H1 (cell line): ENCODE measurements at regions not wholly inside any gene's neighbourhood (a gene's known extent, or its start where the extent isn't known, plus 50 kb on each side); places are given as distances from the start of the nearest gene placed in this dataset.

Source experiments
- CTCF ChIA-PET: fragments of 300-600 bp; sonication (Branson Sonifier 250); formaldehyde crosslinking; loops from one replicate; lab custom pipeline; 2021; ENCODE audit not compliant: partially characterized antibody; lab: Charles Lee
- POLR2A ChIA-PET: fragments of 300-600 bp; sonication (Branson Sonifier 250); formaldehyde crosslinking; loops from one replicate; lab custom pipeline; 2021; ENCODE audit warnings: inconsistent platforms; ENCODE audit not compliant: partially characterized antibody; lab: Charles Lee
- DNase-seq, 2 experiments: peaks; one replicate each; pipeline versions ENCODE4 v3.0.0 to v3.0.0-alpha.2; 2010 to 2022; ENCODE audit warnings: low spot score in 2 of 2, low read depth in 1 of 2, mixed read lengths in 1 of 2
- FAIRE-seq: peaks from 2 replicates; lab custom pipeline; 2011; peaks lifted over from hg19 to GRCh38; lab: Jason Lieb, UNC
- H2AFZ ChIP-seq: 2 replicates; pipeline ENCODE4 v1.8.1; 2012; ENCODE audit warnings: low read length, inconsistent platforms
- H2AK5ac ChIP-seq: 2 replicates; pipeline ENCODE4 v1.6.1; 2013; ENCODE audit warnings: low read depth, low read length
- H2BK120ac ChIP-seq: replicated peaks from 2 replicates; pipeline ENCODE3; 2013; ENCODE audit warnings: low read depth, low read length, inconsistent platforms
- H2BK12ac ChIP-seq: 2 replicates; pipeline ENCODE4 v1.6.1; 2013; ENCODE audit warnings: low read depth, low read length
- H2BK15ac ChIP-seq: 2 replicates; pipeline ENCODE4 v1.6.1; 2013; ENCODE audit warnings: low read length
- H2BK20ac ChIP-seq: 2 replicates; pipeline ENCODE4 v1.6.1; 2013; ENCODE audit warnings: low read length
- H2BK5ac ChIP-seq: 2 replicates; pipeline ENCODE4 v1.6.1; 2013; ENCODE audit warnings: low read depth, low read length
- H3K14ac ChIP-seq: 2 replicates; pipeline ENCODE4 v1.6.1; 2013; ENCODE audit warnings: inconsistent platforms; ENCODE audit not compliant: insufficient read length
- H3K18ac ChIP-seq: 2 replicates; pipeline ENCODE4 v1.6.1; 2013; ENCODE audit warnings: low read length; ENCODE audit errors: extremely low read depth
- H3K23ac ChIP-seq: 2 replicates; pipeline ENCODE4 v1.6.1; 2013; ENCODE audit warnings: inconsistent platforms; ENCODE audit not compliant: insufficient read length
- H3K23me2 ChIP-seq: 2 replicates; pipeline ENCODE4 v1.6.1; 2013; ENCODE audit warnings: low read depth, low read length
- H3K27ac ChIP-seq: 2 replicates; pipeline ENCODE4 v1.6.1; 2011; ENCODE audit warnings: low read depth, low read length, inconsistent platforms
- H3K27me3 ChIP-seq, 4 experiments: replicated peaks in 1 of 4; 1 replicate in 1 of 4; 2 replicates in 3 of 4; pipeline versions ENCODE4 v1.6.1 to v1.8.1; 2011 to 2013; ENCODE audit warnings: low read length in 3 of 4, mild to moderate bottlenecking in 3 of 4, inconsistent platforms in 2 of 4, mixed read lengths in 2 of 4, moderate library complexity in 1 of 4; ENCODE audit not compliant: control insufficient read depth in 3 of 4, insufficient read depth in 3 of 4; ENCODE audit errors: extremely low read depth in 1 of 4
- H3K36me3 ChIP-seq, 4 experiments: 2 replicates each; pipeline versions ENCODE4 v1.6.1 to v1.8.1; 2011 to 2013; ENCODE audit warnings: mild to moderate bottlenecking in 4 of 4, low read length in 3 of 4, moderate library complexity in 2 of 4, control low read depth in 1 of 4, inconsistent platforms in 1 of 4; ENCODE audit not compliant: insufficient read depth in 4 of 4, control insufficient read depth in 2 of 4
- H3K4ac ChIP-seq: replicated peaks from 2 replicates; pipeline ENCODE3; 2013; ENCODE audit warnings: low read length, low read depth, mixed read lengths, inconsistent platforms; ENCODE audit not compliant: insufficient read length
- H3K4me1 ChIP-seq, 4 experiments: replicated peaks in 1 of 4; 1 replicate in 1 of 4; 2 replicates in 3 of 4; pipeline versions ENCODE4 v1.6.1 to v1.8.1; 2011 to 2013; ENCODE audit warnings: low read length in 3 of 4, inconsistent platforms in 2 of 4, mixed read lengths in 1 of 4; ENCODE audit not compliant: insufficient read depth in 4 of 4, control insufficient read depth in 3 of 4
- H3K4me2 ChIP-seq, 2 experiments: 2 replicates each; pipeline versions ENCODE4 v1.6.1 to v1.8.1; 2011 to 2013; ENCODE audit warnings: low read depth in 2 of 2, low read length in 2 of 2, control low read depth in 1 of 2, inconsistent platforms in 1 of 2, mild to moderate bottlenecking in 1 of 2; ENCODE audit not compliant: insufficient read depth in 1 of 2
- H3K4me3 ChIP-seq, 4 experiments: fragments of 200-600, 300-600 bp in 1 of 4; sonication (generic), shearing (Covaris generic), sonication (Bioruptor Twin) in 1 of 4; 2 replicates each; pipeline versions ENCODE4 v1.5.1 to v1.8.1; 2011 to 2016; ENCODE audit warnings: low read length in 4 of 4, low read depth in 3 of 4, control low read depth in 2 of 4, inconsistent platforms in 2 of 4, mild to moderate bottlenecking in 2 of 4, mixed read lengths in 1 of 4, moderate library complexity in 1 of 4; ENCODE audit not compliant: insufficient read depth in 2 of 4; ENCODE audit errors: extremely low read depth in 1 of 4
- H3K56ac ChIP-seq: replicated peaks from 2 replicates; pipeline ENCODE3; 2013; ENCODE audit warnings: low read depth, mild to moderate bottlenecking, mixed read lengths, low read length, inconsistent platforms; ENCODE audit not compliant: insufficient read length
- H3K79me1 ChIP-seq: 2 replicates; pipeline ENCODE4 v1.6.1; 2013; ENCODE audit warnings: low read depth, low read length, control low read depth
- H3K79me2 ChIP-seq, 2 experiments: 2 replicates each; pipeline versions ENCODE4 v1.6.1 to v1.8.1; 2012 to 2013; ENCODE audit warnings: low read length in 2 of 2, mild to moderate bottlenecking in 2 of 2, inconsistent platforms in 1 of 2; ENCODE audit not compliant: insufficient read depth in 2 of 2, control insufficient read depth in 1 of 2
- H3K9ac ChIP-seq, 4 experiments: replicated peaks in 1 of 4; 1 replicate in 1 of 4; 2 replicates in 3 of 4; pipeline versions ENCODE4 v1.6.1 to v1.8.1; 2011 to 2013; ENCODE audit warnings: low read depth in 3 of 4, low read length in 3 of 4, control low read depth in 2 of 4, mild to moderate bottlenecking in 2 of 4, moderate library complexity in 2 of 4, inconsistent platforms in 1 of 4; ENCODE audit errors: extremely low read depth in 1 of 4
- H3K9me3 ChIP-seq, 2 experiments: 2 replicates each; pipeline versions ENCODE4 v1.6.1 to v1.8.1; 2012 to 2013; ENCODE audit warnings: mild to moderate bottlenecking in 2 of 2, moderate library complexity in 2 of 2, control low read depth in 1 of 2, inconsistent platforms in 1 of 2, low read depth in 1 of 2, low read length in 1 of 2, mixed read lengths in 1 of 2; ENCODE audit not compliant: insufficient read depth in 2 of 2
- H4K20me1 ChIP-seq, 2 experiments: replicated peaks in 1 of 2; 2 replicates each; pipeline versions ENCODE3 to v1.8.1; 2011 to 2013; ENCODE audit warnings: inconsistent platforms in 2 of 2, low read length in 2 of 2, mild to moderate bottlenecking in 1 of 2; ENCODE audit not compliant: insufficient read depth in 2 of 2, control insufficient read depth in 1 of 2
- H4K5ac ChIP-seq: 2 replicates; pipeline ENCODE4 v1.6.1; 2013; ENCODE audit warnings: low read length, low read depth, mixed read lengths, inconsistent platforms; ENCODE audit not compliant: insufficient read length
- H4K8ac ChIP-seq: 2 replicates; pipeline ENCODE4 v1.8.0; 2013; ENCODE audit warnings: mild to moderate bottlenecking, moderate library complexity, low read length, inconsistent platforms; ENCODE audit not compliant: insufficient read depth; ENCODE audit errors: extremely low read depth
- H4K91ac ChIP-seq: replicated peaks from 2 replicates; pipeline ENCODE3; 2013; ENCODE audit warnings: low read length, mixed read lengths, inconsistent platforms; ENCODE audit not compliant: insufficient read length
- CBX8 ChIP-seq: fragments of 300-800, 300-1000 bp; sonication (generic); IDR thresholded peaks from 2 replicates; pipeline ENCODE4 v1.7.1; 2016; ENCODE audit warnings: low read depth, low read length, borderline replicate concordance
- MAFK ChIP-seq: IDR thresholded peaks from 2 replicates; pipeline ENCODE4 v1.6.1; 2012; ENCODE audit warnings: low read depth, mild to moderate bottlenecking, improper control_type of control experiment, low read length
- NANOG ChIP-seq: IDR thresholded peaks from 2 replicates; pipeline ENCODE4 v1.6.1; 2011; ENCODE audit warnings: low read length, low read depth, mild to moderate bottlenecking, inconsistent platforms; ENCODE audit not compliant: insufficient read depth, poor library complexity, severe bottlenecking
- NRF1 ChIP-seq: IDR thresholded peaks from 2 replicates; pipeline ENCODE4 v1.6.1; 2011; ENCODE audit warnings: mild to moderate bottlenecking, low read depth, low read length, improper control_type of control experiment
- RBBP5 ChIP-seq: IDR thresholded peaks from 2 replicates; pipeline ENCODE4 v1.7.1; 2012; ENCODE audit warnings: low read depth, mild to moderate bottlenecking, inconsistent platforms, low read length, moderate library complexity, borderline replicate concordance
- SIX5 ChIP-seq: IDR thresholded peaks from 2 replicates; pipeline ENCODE4 v1.6.1; 2011; ENCODE audit warnings: mild to moderate bottlenecking, low read depth, low read length
- WGBS, 2 experiments: shearing (Covaris generic) in 1 of 2; methylation state at CpG; one replicate each; pipeline versions ENCODE4 v1.1.6 to v1.1.7; 2013 to 2015; ENCODE audit warnings: low lambda C conversion rate in 2 of 2, mixed read lengths in 2 of 2, inconsistent platforms in 1 of 2, low coverage in 1 of 2, missing lambda C conversion rate in 1 of 2; ENCODE audit not compliant: insufficient replicate concordance in 2 of 2, insufficient coverage in 1 of 2, insufficient read length in 1 of 2; ENCODE audit errors: extremely low coverage in 1 of 2, missing lambda C conversion rate in 1 of 2; 5-methylcytosine and 5-hydroxymethylcytosine counted together

DNA sequence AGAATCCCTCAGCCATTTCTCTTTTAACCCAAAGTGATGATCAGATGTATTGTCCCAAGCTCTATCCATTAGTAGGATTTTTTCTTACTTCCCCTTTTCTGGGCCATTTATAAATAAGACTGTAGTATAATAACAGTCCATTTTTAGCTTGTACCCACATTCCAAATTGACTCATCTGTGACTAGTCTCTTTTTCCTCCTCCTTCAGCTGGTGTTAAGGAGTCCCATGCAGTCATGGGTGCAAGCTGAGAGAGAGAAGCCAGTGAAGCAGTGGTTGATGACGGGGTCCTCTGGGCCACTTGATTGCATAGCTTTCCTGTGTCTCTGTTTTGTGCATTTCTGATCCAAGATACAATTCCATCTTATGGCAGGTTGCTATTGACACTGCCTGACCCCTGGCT, 476.0 kb upstream of the CD180 start:
- H2BK20ac ChIP-seq = no peak overlapping the region
- whole genome bisulfite sequencing, 2 experiments = 90% methylated on average over 1 of the region's 1 CpG; no CpG with 5 or more reads in 1 of the 2 experiments
- FAIRE-seq = no peak

More for the DNA sequence above, 476.0 kb upstream of the CD180 start:
- H3K18ac ChIP-seq = no peak overlapping the region
- ChIA-PET CTCF (interaction anchor here (1.0 kb wide), 1 partner anchor 22 kb away, joined by 3 read pairs; no protein-coding TSS in a partner anchor), POLR2A (no interaction called here)
- H3K23me2 ChIP-seq = no peaks in the 10 kb centered on the region
- no peak overlapping the region for H3K14ac ChIP-seq
- H2BK15ac ChIP-seq = no peak overlapping the region
- no peak overlapping the region for H3K23ac ChIP-seq
- H3K4me3 ChIP-seq = no peak overlapping the region
- H2BK12ac ChIP-seq = no peak overlapping the region
- H3K9me3 ChIP-seq = no peaks in the 10 kb centered on the region
- TF ChIP-seq NRF1 = no peak
- no peak for TF ChIP-seq NANOG
- TF ChIP-seq MAFK = no peak
- no peak for TF ChIP-seq SIX5
- no peak for TF ChIP-seq RBBP5
- no peak for TF ChIP-seq CBX8
- H3K56ac ChIP-seq = no peak overlapping the region
- no peak overlapping the region for H3K9ac ChIP-seq
- no peak overlapping the region for H3K4me2 ChIP-seq
- no peak overlapping the region for H2BK120ac ChIP-seq
- H4K20me1 ChIP-seq = no peaks in the 10 kb centered on the region
- H4K5ac ChIP-seq = no peak overlapping the region
- H3K27ac ChIP-seq = no peak overlapping the region
- no peaks in the 10 kb centered on the region; a peak in 1 of 8 replicates for H3K36me3 ChIP-seq
- no peak overlapping the region for H2BK5ac ChIP-seq
- no peaks in the 10 kb centered on the region for H3K4me1 ChIP-seq
- H3K79me1 ChIP-seq = no peaks in the 10 kb centered on the region
- H4K91ac ChIP-seq = no peak overlapping the region
- no peaks in the 10 kb centered on the region for H3K79me2 ChIP-seq
- no peaks in the 10 kb centered on the region for H3K27me3 ChIP-seq
- no peak overlapping the region for H2AFZ ChIP-seq
- no peak overlapping the region for H3K4ac ChIP-seq
- H4K8ac ChIP-seq = no peak overlapping the region
- DNase-seq = no peak
- no peak overlapping the region for H2AK5ac ChIP-seq
